ENCODE measurements at regions not wholly inside any gene's neighbourhood (a gene's known extent, or its start where the extent isn't known, plus 50 kb on each side); places are given as distances from the start of the nearest gene placed in this dataset.

DNA sequence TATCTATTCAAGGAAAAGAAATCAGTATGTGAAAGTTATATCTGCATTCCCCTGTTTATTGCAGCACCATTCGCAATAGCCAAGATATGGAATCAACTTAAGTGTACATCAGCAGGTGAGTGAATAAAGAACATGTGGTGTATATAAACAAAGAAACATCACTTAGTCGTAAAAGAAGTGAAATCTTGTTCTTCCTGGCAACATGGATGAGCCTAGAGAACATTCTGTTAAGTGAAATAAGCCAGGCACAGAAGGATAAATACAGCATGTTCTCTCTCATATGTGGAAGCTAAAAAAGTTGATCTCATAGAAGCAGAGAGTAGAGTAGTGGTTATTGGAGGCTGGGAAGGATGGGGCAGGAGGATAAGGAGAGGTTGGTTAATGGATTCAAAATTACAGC is 287.9 kb upstream of the FERMT1 start:
- no peak for ATAC-seq (ENCODE audit: insufficient number of reproducible peaks, low FRiP score, low read depth)
- DNase-seq (ENCODE audit: low spot score) = no peak
- Histone ChIP-seq H3K9me3 (no peaks in the 10 kb centered on the region), H3K27me3 (replicated peaks; ENCODE audit: insufficient read depth) (no peaks in the 10 kb centered on the region), H3K4me1 (ENCODE audit: control insufficient read depth in 1 of 2, low read depth in 2 of 2) (no peaks in the 10 kb centered on the region), H3K27ac (no peak overlapping the region), H3K36me3 (no peaks in the 10 kb centered on the region), H3K4me3 (no peak overlapping the region)
- TF ChIP-seq, protein P1, sequence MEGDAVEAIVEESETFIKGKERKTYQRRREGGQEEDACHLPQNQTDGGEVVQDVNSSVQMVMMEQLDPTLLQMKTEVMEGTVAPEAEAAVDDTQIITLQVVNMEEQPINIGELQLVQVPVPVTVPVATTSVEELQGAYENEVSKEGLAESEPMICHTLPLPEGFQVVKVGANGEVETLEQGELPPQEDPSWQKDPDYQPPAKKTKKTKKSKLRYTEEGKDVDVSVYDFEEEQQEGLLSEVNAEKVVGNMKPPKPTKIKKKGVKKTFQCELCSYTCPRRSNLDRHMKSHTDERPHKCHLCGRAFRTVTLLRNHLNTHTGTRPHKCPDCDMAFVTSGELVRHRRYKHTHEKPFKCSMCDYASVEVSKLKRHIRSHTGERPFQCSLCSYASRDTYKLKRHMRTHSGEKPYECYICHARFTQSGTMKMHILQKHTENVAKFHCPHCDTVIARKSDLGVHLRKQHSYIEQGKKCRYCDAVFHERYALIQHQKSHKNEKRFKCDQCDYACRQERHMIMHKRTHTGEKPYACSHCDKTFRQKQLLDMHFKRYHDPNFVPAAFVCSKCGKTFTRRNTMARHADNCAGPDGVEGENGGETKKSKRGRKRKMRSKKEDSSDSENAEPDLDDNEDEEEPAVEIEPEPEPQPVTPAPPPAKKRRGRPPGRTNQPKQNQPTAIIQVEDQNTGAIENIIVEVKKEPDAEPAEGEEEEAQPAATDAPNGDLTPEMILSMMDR (IDR thresholded peaks at IDR 0.05) = no peak

DNA sequence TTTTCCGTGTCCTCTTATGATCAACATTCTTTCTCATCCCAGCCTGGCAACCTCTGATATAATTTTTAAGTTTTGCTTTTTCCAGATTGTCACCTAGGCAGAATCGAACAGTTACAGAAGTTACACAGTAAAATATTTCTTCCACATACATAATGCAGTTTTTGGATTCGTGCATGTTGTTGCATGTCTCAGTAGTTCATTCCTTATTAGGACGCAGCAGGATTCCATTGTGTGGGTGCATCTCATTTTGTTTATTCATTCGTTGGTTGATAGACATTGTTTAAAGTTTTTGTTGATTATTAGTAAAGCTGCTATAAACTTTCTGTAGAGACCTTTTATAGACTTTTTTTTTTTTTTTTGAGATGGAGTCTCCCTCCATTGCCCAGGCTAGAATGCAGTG is 284.3 kb upstream of the FERMT1 start:
- H3K9me3 ChIP-seq = no peaks in the 10 kb centered on the region

DNA sequence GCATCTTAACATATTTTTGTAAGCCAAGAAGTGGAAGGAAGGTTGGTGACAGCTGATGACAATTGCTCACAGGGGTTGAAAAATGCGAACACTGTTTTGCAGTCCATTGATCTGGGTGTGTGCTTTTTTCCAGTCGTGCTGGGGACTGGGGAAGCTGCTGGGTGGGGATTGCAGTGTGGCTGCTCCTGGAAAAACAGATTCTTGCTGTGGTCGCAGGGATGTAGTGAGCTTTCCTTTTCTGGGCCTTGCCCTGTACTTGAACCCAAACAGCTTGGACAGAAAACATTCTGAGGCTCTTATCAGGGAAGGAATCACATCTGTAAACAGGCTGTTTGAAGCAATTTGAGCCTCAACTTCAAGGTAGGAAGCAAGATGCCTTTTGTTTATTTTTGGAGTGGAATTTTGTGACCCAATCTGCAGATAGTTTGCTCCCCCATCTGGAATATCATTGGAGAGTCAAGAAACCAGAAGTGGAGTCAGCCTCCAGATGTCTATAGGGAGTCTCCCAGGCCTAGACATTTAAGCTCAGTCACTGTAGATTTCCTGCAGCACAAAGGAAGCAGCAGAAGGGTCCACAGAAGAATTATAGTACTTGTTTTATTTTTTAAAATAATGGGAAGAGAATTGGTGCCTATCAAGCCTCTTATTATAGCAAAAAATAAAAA is 279.2 kb upstream of the FERMT1 start:
- ATAC-seq (ENCODE audit: insufficient number of reproducible peaks, low FRiP score, low read depth) = no peak
- Histone ChIP-seq H3K27ac (no peak overlapping the region), H3K9me3 (no peaks in the 10 kb centered on the region), H3K4me3 (no peak overlapping the region), H3K4me1 (ENCODE audit: control insufficient read depth in 1 of 2, low read depth in 2 of 2) (no peaks in the 10 kb centered on the region), H3K27me3 (replicated peaks; ENCODE audit: insufficient read depth) (no peaks in the 10 kb centered on the region), H3K36me3 (no peaks in the 10 kb centered on the region)
- TF ChIP-seq, protein P1 (IDR thresholded peaks at IDR 0.05) = no peak
- DNase-seq (ENCODE audit: low spot score) = no peak

More for the DNA sequence above, 284.3 kb upstream of the FERMT1 start:
- ATAC-seq (ENCODE audit: insufficient number of reproducible peaks, low FRiP score, low read depth) (no peak), DNase-seq (ENCODE audit: low spot score) (no peak)
- H3K4me3 ChIP-seq = no peak overlapping the region
- H3K27ac ChIP-seq = no peak overlapping the region
- no peaks in the 10 kb centered on the region for H3K27me3 ChIP-seq (replicated peaks; ENCODE audit: insufficient read depth)
- H3K4me1 ChIP-seq (ENCODE audit: control insufficient read depth in 1 of 2, low read depth in 2 of 2) = no peaks in the 10 kb centered on the region
- TF ChIP-seq, protein P1 (IDR thresholded peaks at IDR 0.05) = no peak
- no peaks in the 10 kb centered on the region for H3K36me3 ChIP-seq

DNA sequence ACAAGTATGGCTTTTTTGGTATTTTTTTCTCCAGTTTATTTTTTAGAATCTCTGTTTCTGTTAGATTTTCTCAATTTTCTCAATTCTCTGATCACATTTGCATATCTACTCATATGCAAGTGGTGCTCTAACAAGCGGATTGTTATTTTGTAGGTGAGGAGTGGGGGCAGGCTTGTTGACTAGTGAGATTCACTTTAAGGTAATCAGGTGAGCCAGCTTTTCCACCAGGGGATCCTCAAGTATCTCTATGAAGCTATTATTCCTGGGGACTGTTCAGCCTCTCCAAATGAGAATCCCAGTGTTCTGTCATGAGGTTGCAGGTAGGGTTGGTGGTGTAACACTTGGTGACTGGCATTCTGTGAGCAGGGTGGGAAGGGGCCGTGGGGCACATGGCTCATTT is 274.3 kb upstream of the FERMT1 start:
- Histone ChIP-seq H3K4me1 (ENCODE audit: control insufficient read depth in 1 of 2, low read depth in 2 of 2) (no peaks in the 10 kb centered on the region), H3K9me3 (no peaks in the 10 kb centered on the region), H3K27ac (no peak overlapping the region), H3K27me3 (replicated peaks; ENCODE audit: insufficient read depth) (no peaks in the 10 kb centered on the region), H3K36me3 (no peaks in the 10 kb centered on the region), H3K4me3 (no peak overlapping the region)
- ATAC-seq (ENCODE audit: insufficient number of reproducible peaks, low FRiP score, low read depth) (no peak), DNase-seq (ENCODE audit: low spot score) (no peak)
- TF ChIP-seq, protein P1 (IDR thresholded peaks at IDR 0.05) = no peak

DNA sequence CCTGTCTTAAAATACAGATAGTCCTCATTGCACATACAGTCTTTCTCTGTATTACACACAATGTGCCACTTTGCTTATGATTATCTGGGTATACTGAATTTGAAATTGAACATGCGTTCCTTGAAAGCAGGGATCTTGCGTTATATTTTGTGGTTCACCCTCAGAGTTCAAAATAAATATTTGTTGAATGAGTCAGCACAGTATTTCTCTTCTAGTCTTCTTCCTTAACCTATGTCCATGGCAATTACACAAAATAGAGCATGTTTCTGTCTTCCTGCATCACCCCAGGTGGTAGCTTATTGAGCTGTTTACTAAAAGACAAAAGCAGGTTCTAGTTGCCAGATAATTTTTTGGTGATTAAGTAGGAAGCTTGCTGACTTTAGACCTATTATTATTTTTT is 272.9 kb upstream of the FERMT1 start:
- ATAC-seq (ENCODE audit: insufficient number of reproducible peaks, low FRiP score, low read depth) = no peak
- Histone ChIP-seq H3K27ac (no peak overlapping the region), H3K4me3 (no peak overlapping the region), H3K9me3 (no peaks in the 10 kb centered on the region), H3K27me3 (replicated peaks; ENCODE audit: insufficient read depth) (no peaks in the 10 kb centered on the region), H3K4me1 (ENCODE audit: control insufficient read depth in 1 of 2, low read depth in 2 of 2) (no peaks in the 10 kb centered on the region), H3K36me3 (no peaks in the 10 kb centered on the region)
- no peak for DNase-seq (ENCODE audit: low spot score)
- TF ChIP-seq, protein P1 (IDR thresholded peaks at IDR 0.05) = no peak
